Prostate gland (tissue), 2 donors: ENCODE measurements at regions not wholly inside any gene's neighbourhood (a gene's known extent, or its start where the extent isn't known, plus 50 kb on each side); places are given as distances from the start of the nearest gene placed in this dataset.

ENCODE experiments used
- CTCF ChIP-seq, 4 experiments: fragments of 200-600 bp in 2 of 4; fragments of 450-650 bp in 2 of 4; sonication (generic) in 2 of 4; IDR thresholded peaks; 1 replicate in 3 of 4; 2 replicates in 1 of 4; pipeline ENCODE4 v1.5.1; 2016 to 2019; ENCODE audit warnings: antibody characterized with exemption in 4 of 4, mild to moderate bottlenecking in 2 of 4, moderate library complexity in 2 of 4
- POLR2A ChIP-seq: fragments of 450-650 bp; IDR thresholded peaks from one replicate; pipeline ENCODE4 v1.6.1; 2016; ENCODE audit warnings: antibody characterized with exemption, mild to moderate bottlenecking

- TF ChIP-seq CTCF (IDR thresholded peaks at IDR 0.05) (no peak), POLR2A (no peak)
Measured at GRCh38 chr18:76644580-76644979, 149.5 kb upstream of the ZNF516 start.
